Endodermal cell (in vitro differentiated cells): ENCODE measurements at regions not wholly inside any gene's neighbourhood (a gene's known extent, or its start where the extent isn't known, plus 50 kb on each side); places are given as distances from the start of the nearest gene placed in this dataset.

Experiments used
- DNase-seq: peaks from one replicate; pipeline ENCODE4 v3.0.0-alpha.2; 2017
- H3K27ac ChIP-seq: 2 replicates; pipeline ENCODE4 v1.5.1; 2013; ENCODE audit warnings: mild to moderate bottlenecking, low read depth, low read length, moderate library complexity
- H3K27me3 ChIP-seq: 2 replicates; pipeline ENCODE4 v1.6.1; 2013; ENCODE audit warnings: mild to moderate bottlenecking, low read length, moderate library complexity; ENCODE audit not compliant: insufficient read depth, control insufficient read depth, poor library complexity, severe bottlenecking
- H3K36me3 ChIP-seq: 2 replicates; pipeline ENCODE4 v1.7.0; 2013; ENCODE audit warnings: mild to moderate bottlenecking, low read length, moderate library complexity; ENCODE audit not compliant: control insufficient read depth, insufficient read depth
- H3K4me1 ChIP-seq: one replicate; pipeline ENCODE4 v1.7.0; 2013; ENCODE audit warnings: low read length; ENCODE audit not compliant: control insufficient read depth, insufficient read depth
- H3K4me3 ChIP-seq: 2 replicates; pipeline ENCODE4 v1.5.1; 2013; ENCODE audit warnings: mild to moderate bottlenecking, low read length, moderate library complexity
- H3K9ac ChIP-seq: 2 replicates; pipeline ENCODE4 v1.6.1; 2013; ENCODE audit warnings: mild to moderate bottlenecking, low read length, moderate library complexity; ENCODE audit not compliant: poor library complexity, severe bottlenecking; ENCODE audit errors: extremely low read depth
- H3K9me3 ChIP-seq: 2 replicates; pipeline ENCODE4 v1.6.1; 2013; ENCODE audit warnings: mild to moderate bottlenecking, low read length, moderate library complexity; ENCODE audit not compliant: control insufficient read depth
- H3K27ac Mint-ChIP-seq: 2 replicates; pipeline ENCODE4 v1.8.0; 2020; ENCODE audit warnings: mixed read lengths
- H3K27me3 Mint-ChIP-seq: 2 replicates; pipeline ENCODE4 v1.8.0; 2021; ENCODE audit warnings: mild to moderate bottlenecking, mixed read lengths; ENCODE audit not compliant: insufficient read depth
- H3K36me3 Mint-ChIP-seq: 2 replicates; pipeline ENCODE4 v1.8.0; 2020; ENCODE audit warnings: low read depth, mixed read lengths
- H3K4me1 Mint-ChIP-seq: 2 replicates; pipeline ENCODE4 v1.8.0; 2020; ENCODE audit warnings: mixed read lengths
- H3K4me3 Mint-ChIP-seq: 2 replicates; pipeline ENCODE4 v1.8.0; 2020; ENCODE audit warnings: mild to moderate bottlenecking, moderate library complexity, mixed read lengths
- H3K9me3 Mint-ChIP-seq: 2 replicates; pipeline ENCODE4 v1.8.0; 2020; ENCODE audit warnings: mild to moderate bottlenecking, mixed read lengths
- WGBS, 2 experiments: methylation state at CpG; one replicate each; pipeline versions ENCODE4 v1.1.5 to v1.1.7; 2013; ENCODE audit warnings: missing lambda C conversion rate in 2 of 2, mixed read lengths in 1 of 2; ENCODE audit not compliant: insufficient coverage in 1 of 2, insufficient read length in 1 of 2; 5-methylcytosine and 5-hydroxymethylcytosine counted together
- TF ChIP-seq, protein P1 (sequence below): fragments of 200-600 bp; sonication (generic); conservative IDR thresholded peaks from 2 replicates; pipeline ENCODE4 v1.5.0; 2021; ENCODE audit warnings: antibody characterized with exemption, mild to moderate bottlenecking

DNA sequence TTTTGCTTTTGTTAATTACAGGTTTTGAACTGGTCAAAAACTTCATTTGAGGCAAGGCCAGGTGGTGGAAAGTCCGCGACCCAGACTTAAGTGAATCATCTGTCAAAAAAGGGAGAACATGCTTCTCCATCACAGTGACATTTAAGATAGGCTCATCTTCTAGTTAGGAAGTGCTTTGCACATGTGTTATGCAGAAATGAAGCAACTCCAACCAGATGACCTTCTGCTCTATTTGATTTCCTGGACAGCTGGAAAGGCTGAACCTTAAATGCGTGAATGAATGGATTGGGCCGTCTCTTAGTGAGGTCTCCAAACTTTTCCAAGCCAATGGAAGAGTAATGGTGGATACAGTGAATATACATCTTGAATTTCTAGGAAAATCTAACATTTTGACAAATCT lies 101.6 kb upstream of the FAM13C start:
- 93 to 96% methylated on average over 2 to 4 of the region's 4 CpGs for WGBS, 2 experiments
- Mint-ChIP-seq H3K4me3 (no peak overlapping the region), H3K4me1 (no peaks in the 10 kb centered on the region), H3K36me3 (no peaks in the 10 kb centered on the region), H3K9me3 (peaks cover under 1% of the 10 kb centered on the region), H3K27ac (no peak overlapping the region), H3K27me3 (no peaks in the 10 kb centered on the region)
- TF ChIP-seq, protein P1, sequence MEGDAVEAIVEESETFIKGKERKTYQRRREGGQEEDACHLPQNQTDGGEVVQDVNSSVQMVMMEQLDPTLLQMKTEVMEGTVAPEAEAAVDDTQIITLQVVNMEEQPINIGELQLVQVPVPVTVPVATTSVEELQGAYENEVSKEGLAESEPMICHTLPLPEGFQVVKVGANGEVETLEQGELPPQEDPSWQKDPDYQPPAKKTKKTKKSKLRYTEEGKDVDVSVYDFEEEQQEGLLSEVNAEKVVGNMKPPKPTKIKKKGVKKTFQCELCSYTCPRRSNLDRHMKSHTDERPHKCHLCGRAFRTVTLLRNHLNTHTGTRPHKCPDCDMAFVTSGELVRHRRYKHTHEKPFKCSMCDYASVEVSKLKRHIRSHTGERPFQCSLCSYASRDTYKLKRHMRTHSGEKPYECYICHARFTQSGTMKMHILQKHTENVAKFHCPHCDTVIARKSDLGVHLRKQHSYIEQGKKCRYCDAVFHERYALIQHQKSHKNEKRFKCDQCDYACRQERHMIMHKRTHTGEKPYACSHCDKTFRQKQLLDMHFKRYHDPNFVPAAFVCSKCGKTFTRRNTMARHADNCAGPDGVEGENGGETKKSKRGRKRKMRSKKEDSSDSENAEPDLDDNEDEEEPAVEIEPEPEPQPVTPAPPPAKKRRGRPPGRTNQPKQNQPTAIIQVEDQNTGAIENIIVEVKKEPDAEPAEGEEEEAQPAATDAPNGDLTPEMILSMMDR, result no peak
- no peaks in the 10 kb centered on the region for H3K4me1 ChIP-seq
- no peaks in the 10 kb centered on the region for H3K9me3 ChIP-seq
- H3K27me3 ChIP-seq, result no peaks in the 10 kb centered on the region
- no peak overlapping the region for H3K27ac ChIP-seq
- no peak for DNase-seq
- no peak overlapping the region for H3K9ac ChIP-seq
- no peaks in the 10 kb centered on the region for H3K36me3 ChIP-seq
- no peak overlapping the region for H3K4me3 ChIP-seq

DNA sequence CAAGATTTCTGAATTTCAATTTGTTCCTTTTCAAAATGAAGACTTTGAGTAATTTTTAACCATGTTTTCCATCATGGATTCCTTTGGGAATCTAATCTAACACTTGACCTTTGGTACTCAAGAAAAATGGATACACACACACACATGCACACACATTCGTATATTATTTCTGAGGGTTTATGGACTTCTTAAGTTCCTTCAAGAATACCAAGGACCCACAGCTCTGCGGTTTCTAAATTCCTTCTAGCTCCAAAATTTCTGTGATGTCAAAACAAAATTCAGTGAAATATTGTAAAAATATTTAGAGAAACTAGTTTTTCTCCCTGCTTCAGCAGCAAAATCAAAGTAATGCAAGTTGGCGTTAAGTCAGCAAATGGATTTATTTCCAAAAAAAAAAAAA lies 98.3 kb upstream of the FAM13C start:
- Mint-ChIP-seq H3K27me3 (no peaks in the 10 kb centered on the region), H3K4me1 (peaks cover 12% of the 10 kb centered on the region), H3K4me3 (no peak overlapping the region), H3K36me3 (no peaks in the 10 kb centered on the region), H3K27ac (no peak overlapping the region), H3K9me3 (no peaks in the 10 kb centered on the region)
- no peak overlapping the region for H3K9ac ChIP-seq
- 93% methylated on average over 3 of the region's 3 CpGs; no CpG with 5 or more reads in 1 of the 2 experiments for WGBS, 2 experiments
- no peaks in the 10 kb centered on the region for H3K36me3 ChIP-seq
- no peak overlapping the region for H3K4me3 ChIP-seq
- no peak overlapping the region for H3K27ac ChIP-seq
- no peaks in the 10 kb centered on the region for H3K9me3 ChIP-seq
- H3K4me1 ChIP-seq, result peaks cover 2% of the 10 kb centered on the region
- TF ChIP-seq, protein P1, result no peak
- DNase-seq, result no peak
- H3K27me3 ChIP-seq, result no peaks in the 10 kb centered on the region

DNA sequence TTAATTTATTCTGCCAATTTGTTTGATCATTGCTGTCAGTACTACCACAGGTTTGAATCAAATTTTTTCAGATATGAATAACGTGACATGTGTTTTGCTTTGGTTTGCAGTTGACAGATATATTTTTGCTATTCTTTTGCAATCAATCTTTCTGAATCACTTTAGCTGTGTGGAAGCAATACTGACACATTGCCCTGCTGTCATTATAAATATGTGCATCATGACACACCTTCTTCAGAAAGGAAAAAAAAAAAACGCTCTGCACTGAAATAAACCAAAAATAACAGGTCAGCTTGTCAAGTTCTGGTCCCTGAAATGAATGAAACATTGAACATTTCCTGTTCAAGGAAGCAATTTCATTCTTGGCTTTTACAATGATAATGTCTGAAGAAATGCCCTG lies 93.8 kb upstream of the FAM13C start:
- TF ChIP-seq, protein P1, result no peak
- H3K36me3 ChIP-seq, result no peaks in the 10 kb centered on the region
- H3K9me3 ChIP-seq, result no peaks in the 10 kb centered on the region
- Mint-ChIP-seq H3K27me3 (no peaks in the 10 kb centered on the region), H3K27ac (no peak overlapping the region), H3K9me3 (peaks cover 2% of the 10 kb centered on the region), H3K4me1 (peaks cover 14% of the 10 kb centered on the region), H3K36me3 (no peaks in the 10 kb centered on the region), H3K4me3 (no peak overlapping the region)
- WGBS, 2 experiments, result 92 to 100% methylated on average over 1 to 2 of the region's 2 CpGs
- H3K27ac ChIP-seq, result no peak overlapping the region
- H3K4me3 ChIP-seq, result no peak overlapping the region
- no peaks in the 10 kb centered on the region for H3K27me3 ChIP-seq
- no peak overlapping the region for H3K9ac ChIP-seq
- no peak for DNase-seq
- peaks cover 2% of the 10 kb centered on the region for H3K4me1 ChIP-seq
